OCI-LY7 (cell line): ENCODE measurements at regions not wholly inside any gene's neighbourhood (a gene's known extent, or its start where the extent isn't known, plus 50 kb on each side); places are given as distances from the start of the nearest gene placed in this dataset.

Source experiments
- EZH2phosphoT487 ChIP-seq: fragments of 200-600 bp; sonication (generic); IDR thresholded peaks from 2 replicates; pipeline ENCODE4 v1.6.1; 2018; ENCODE audit warnings: low read depth, borderline replicate concordance, mild to moderate bottlenecking, mixed run types, antibody characterized with exemption, low read length, moderate library complexity, mixed read lengths
- TF ChIP-seq, protein P1 (sequence below): fragments of 200-600 bp; sonication (generic); conservative IDR thresholded peaks from 2 replicates; pipeline ENCODE4 v1.5.1; 2014; ENCODE audit warnings: mild to moderate bottlenecking, antibody characterized with exemption, low read length, moderate library complexity, mixed read lengths

DNA sequence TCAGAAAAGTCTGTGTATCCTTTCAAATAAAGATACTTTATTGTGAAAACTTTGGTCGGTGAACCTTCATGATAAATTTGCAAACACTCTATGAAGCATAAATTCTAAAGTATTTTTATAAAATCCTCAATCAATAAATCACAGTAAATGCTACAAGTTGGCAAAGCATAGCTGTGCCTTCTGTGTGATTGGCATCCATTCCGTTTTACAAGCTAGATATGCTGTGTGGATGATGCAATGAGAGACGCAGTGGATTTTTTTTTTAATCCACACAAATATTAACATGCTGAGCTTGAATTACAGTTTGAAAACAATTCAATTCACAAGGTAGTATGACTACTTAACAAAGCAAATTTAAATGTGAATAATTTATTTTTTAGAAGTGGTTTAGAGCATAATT lies 937.2 kb downstream of the ZPLD1 start:
- no peak for TF ChIP-seq EZH2phosphoT487
- TF ChIP-seq, protein P1, sequence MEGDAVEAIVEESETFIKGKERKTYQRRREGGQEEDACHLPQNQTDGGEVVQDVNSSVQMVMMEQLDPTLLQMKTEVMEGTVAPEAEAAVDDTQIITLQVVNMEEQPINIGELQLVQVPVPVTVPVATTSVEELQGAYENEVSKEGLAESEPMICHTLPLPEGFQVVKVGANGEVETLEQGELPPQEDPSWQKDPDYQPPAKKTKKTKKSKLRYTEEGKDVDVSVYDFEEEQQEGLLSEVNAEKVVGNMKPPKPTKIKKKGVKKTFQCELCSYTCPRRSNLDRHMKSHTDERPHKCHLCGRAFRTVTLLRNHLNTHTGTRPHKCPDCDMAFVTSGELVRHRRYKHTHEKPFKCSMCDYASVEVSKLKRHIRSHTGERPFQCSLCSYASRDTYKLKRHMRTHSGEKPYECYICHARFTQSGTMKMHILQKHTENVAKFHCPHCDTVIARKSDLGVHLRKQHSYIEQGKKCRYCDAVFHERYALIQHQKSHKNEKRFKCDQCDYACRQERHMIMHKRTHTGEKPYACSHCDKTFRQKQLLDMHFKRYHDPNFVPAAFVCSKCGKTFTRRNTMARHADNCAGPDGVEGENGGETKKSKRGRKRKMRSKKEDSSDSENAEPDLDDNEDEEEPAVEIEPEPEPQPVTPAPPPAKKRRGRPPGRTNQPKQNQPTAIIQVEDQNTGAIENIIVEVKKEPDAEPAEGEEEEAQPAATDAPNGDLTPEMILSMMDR = no peak
